OCI-LY1 (cell line): ENCODE measurements at regions not wholly inside any gene's neighbourhood (a gene's known extent, or its start where the extent isn't known, plus 50 kb on each side); places are given as distances from the start of the nearest gene placed in this dataset.

Experiments used
- H2AFZ ChIP-seq: fragments of 200-600 bp; sonication (generic), shearing (Covaris generic); 2 replicates; pipeline ENCODE4 v1.6.0; 2014; ENCODE audit warnings: antibody characterized with exemption, mild to moderate bottlenecking, low read length
- H3F3A ChIP-seq: fragments of 200-600 bp; sonication (generic), shearing (Covaris generic); 2 replicates; pipeline ENCODE4 v1.6.0; 2014; ENCODE audit warnings: mild to moderate bottlenecking, antibody characterized with exemption, low read length, moderate library complexity; ENCODE audit not compliant: insufficient read depth
- H3K27ac ChIP-seq: fragments of 200-600 bp; sonication (generic); 2 replicates; pipeline ENCODE4 v1.5.1; 2014; ENCODE audit warnings: low read length, mixed run types, mild to moderate bottlenecking, low read depth; ENCODE audit not compliant: poor library complexity, severe bottlenecking
- H3K27me3 ChIP-seq: fragments of 200-600 bp; sonication (generic); 2 replicates; pipeline ENCODE4 v1.6.0; 2014; ENCODE audit warnings: antibody characterized with exemption, mild to moderate bottlenecking, low read length, moderate library complexity; ENCODE audit not compliant: insufficient read depth
- H3K36me3 ChIP-seq: fragments of 200-600 bp; sonication (generic); 2 replicates; pipeline ENCODE4 v1.6.1; 2014; ENCODE audit warnings: mild to moderate bottlenecking, antibody characterized with exemption, low read length, moderate library complexity, mixed read lengths; ENCODE audit not compliant: insufficient read depth
- H3K4me1 ChIP-seq: fragments of 200-600 bp; sonication (generic); 2 replicates; pipeline ENCODE4 v1.5.1; 2014; ENCODE audit warnings: mild to moderate bottlenecking, low read length, moderate library complexity; ENCODE audit not compliant: insufficient read depth, severe bottlenecking
- H3K4me2 ChIP-seq: fragments of 200-600 bp; sonication (generic), shearing (Covaris generic); 2 replicates; pipeline ENCODE4 v1.6.1; 2014; ENCODE audit warnings: low read length
- H3K4me3 ChIP-seq: fragments of 200-600 bp; sonication (generic); 2 replicates; pipeline ENCODE4 v1.5.1; 2014; ENCODE audit warnings: low read length, low read depth, mild to moderate bottlenecking, mixed read lengths; ENCODE audit not compliant: poor library complexity, severe bottlenecking
- H3K79me2 ChIP-seq: fragments of 200-600 bp; shearing (Covaris generic); 2 replicates; pipeline ENCODE4 v1.6.1; 2016; ENCODE audit warnings: mixed run types, low read length, mixed read lengths; ENCODE audit not compliant: insufficient read depth
- H3K9ac ChIP-seq: fragments of 200-600 bp; sonication (generic), shearing (Covaris generic); 2 replicates; pipeline ENCODE4 v1.6.1; 2014; ENCODE audit warnings: mild to moderate bottlenecking, low read length, mixed read lengths
- H3K9me2 ChIP-seq: fragments of 200-600 bp; sonication (generic), shearing (Covaris generic); 2 replicates; pipeline ENCODE4 v1.6.1; 2014; ENCODE audit warnings: low read depth, mild to moderate bottlenecking, low read length, mixed read lengths
- H3K9me3 ChIP-seq: fragments of 200-600 bp; shearing (Covaris generic); 2 replicates; pipeline ENCODE4 v1.6.1; 2014; ENCODE audit warnings: low read length, mixed read lengths
- H4K20me1 ChIP-seq: fragments of 200-600 bp; sonication (generic), shearing (Covaris generic); 2 replicates; pipeline ENCODE4 v1.6.0; 2016; ENCODE audit warnings: mild to moderate bottlenecking, low read length; ENCODE audit not compliant: insufficient read depth
- CTCF ChIP-seq: fragments of 200-600 bp; sonication (generic), shearing (Covaris generic); IDR thresholded peaks from 2 replicates; pipeline ENCODE4 v1.5.1; 2017; ENCODE audit warnings: mild to moderate bottlenecking, antibody characterized with exemption, low read length, moderate library complexity, mixed read lengths
- EZH2 ChIP-seq: fragments of 200-600 bp; sonication (generic), shearing (Covaris generic); IDR thresholded peaks from 2 replicates; pipeline ENCODE4 v1.8.0; 2017; ENCODE audit warnings: borderline replicate concordance, mixed run types, mild to moderate bottlenecking, antibody characterized with exemption, low read length, moderate library complexity, mixed read lengths

DNA sequence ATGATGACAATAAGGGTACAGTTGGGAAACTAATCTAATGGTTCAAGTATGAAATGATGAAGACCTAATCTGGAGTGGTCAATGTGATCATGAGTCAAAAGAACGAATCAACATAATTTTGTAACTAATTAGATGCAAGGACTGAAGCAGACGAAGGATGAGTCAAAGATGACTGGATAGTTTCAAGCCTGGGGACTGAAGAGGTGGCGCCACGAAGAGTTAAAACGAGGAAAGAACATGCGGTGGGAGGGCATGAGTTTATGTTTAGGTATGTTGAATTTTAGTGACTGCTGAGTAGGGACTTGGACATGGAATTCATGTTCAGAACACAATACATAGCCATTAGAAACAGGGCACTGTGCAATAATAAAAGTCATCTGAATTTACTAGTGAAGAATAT is 221.5 kb upstream of the FAM241A start:
- H3K4me2 ChIP-seq: no peak overlapping the region
- no peaks in the 10 kb centered on the region for H3F3A ChIP-seq

GRCh38 chr4:111924696-111925095 is 220.6 kb upstream of the FAM241A start:
- no peak for TF ChIP-seq EZH2

More for the DNA sequence above, 221.5 kb upstream of the FAM241A start:
- H3K9me2 ChIP-seq: no peaks in the 10 kb centered on the region
- no peak for TF ChIP-seq EZH2
- TF ChIP-seq CTCF: no peak
- no peak overlapping the region for H3K9ac ChIP-seq
- no peak overlapping the region for H3K27ac ChIP-seq
- no peaks in the 10 kb centered on the region for H3K4me1 ChIP-seq
- no peak overlapping the region for H3K4me3 ChIP-seq
- H2AFZ ChIP-seq: no peak overlapping the region
- H3K27me3 ChIP-seq: no peaks in the 10 kb centered on the region
- no peaks in the 10 kb centered on the region for H3K9me3 ChIP-seq
- no peaks in the 10 kb centered on the region for H3K36me3 ChIP-seq
- no peaks in the 10 kb centered on the region for H3K79me2 ChIP-seq
- no peaks in the 10 kb centered on the region for H4K20me1 ChIP-seq

DNA sequence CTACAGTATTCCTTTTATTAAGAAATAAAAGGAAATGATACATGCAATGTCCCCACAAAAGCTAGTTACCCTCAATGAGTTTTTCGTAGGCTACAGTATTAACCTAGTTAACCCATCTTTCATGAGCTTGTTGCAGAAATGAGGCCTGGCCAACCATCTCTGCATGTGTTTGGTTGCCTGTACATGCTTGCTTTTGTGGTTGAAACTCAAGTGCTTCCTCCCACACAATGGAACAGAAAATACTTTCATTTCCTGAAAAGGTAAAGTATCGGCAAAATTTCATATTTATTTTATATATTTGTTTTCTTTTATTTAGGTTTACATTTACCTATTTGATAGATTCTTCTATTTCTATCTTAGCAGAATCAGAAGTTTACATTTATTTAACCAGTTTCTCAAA is 214.6 kb upstream of the FAM241A start:
- H3K9me3 ChIP-seq: no peaks in the 10 kb centered on the region
- no peak overlapping the region for H3K9ac ChIP-seq
- no peaks in the 10 kb centered on the region for H3K36me3 ChIP-seq
- no peak overlapping the region for H3K4me2 ChIP-seq
- no peak overlapping the region for H3K4me3 ChIP-seq
- H3K9me2 ChIP-seq: no peaks in the 10 kb centered on the region
- no peaks in the 10 kb centered on the region for H3F3A ChIP-seq
- H3K27me3 ChIP-seq: no peaks in the 10 kb centered on the region
- TF ChIP-seq CTCF (no peak), EZH2 (no peak)
- H2AFZ ChIP-seq: no peak overlapping the region
- no peak overlapping the region for H3K27ac ChIP-seq
- H4K20me1 ChIP-seq: no peaks in the 10 kb centered on the region
- H3K79me2 ChIP-seq: no peaks in the 10 kb centered on the region
- no peaks in the 10 kb centered on the region for H3K4me1 ChIP-seq

More at GRCh38 chr4:111924696-111925095, 220.6 kb upstream of the FAM241A start:
- Histone ChIP-seq H3K79me2 (no peaks in the 10 kb centered on the region), H3F3A (no peaks in the 10 kb centered on the region), H3K9ac (no peak overlapping the region), H3K27ac (no peak overlapping the region), H4K20me1 (no peaks in the 10 kb centered on the region), H3K4me2 (no peak overlapping the region), H3K27me3 (no peaks in the 10 kb centered on the region), H3K9me2 (no peaks in the 10 kb centered on the region), H3K36me3 (no peaks in the 10 kb centered on the region), H2AFZ (no peak overlapping the region), H3K4me1 (no peaks in the 10 kb centered on the region), H3K9me3 (no peaks in the 10 kb centered on the region), H3K4me3 (no peak overlapping the region)

GRCh38 chr4:111933703-111934102 is 211.6 kb upstream of the FAM241A start:
- no peak overlapping the region for H3K27ac ChIP-seq
- no peaks in the 10 kb centered on the region for H3K4me1 ChIP-seq
- H3K79me2 ChIP-seq: no peaks in the 10 kb centered on the region
- no peak overlapping the region for H3K4me2 ChIP-seq
- H3F3A ChIP-seq: no peaks in the 10 kb centered on the region
- no peak overlapping the region for H3K4me3 ChIP-seq
- no peaks in the 10 kb centered on the region for H3K9me3 ChIP-seq
- TF ChIP-seq EZH2: no peak
- no peak for TF ChIP-seq CTCF
- no peaks in the 10 kb centered on the region for H4K20me1 ChIP-seq
- H3K36me3 ChIP-seq: no peaks in the 10 kb centered on the region
- H3K27me3 ChIP-seq: no peaks in the 10 kb centered on the region
- H2AFZ ChIP-seq: no peak overlapping the region
- H3K9ac ChIP-seq: no peak overlapping the region
- H3K9me2 ChIP-seq: no peaks in the 10 kb centered on the region
